RWPE1 (cell line): ENCODE measurements at regions not wholly inside any gene's neighbourhood (a gene's known extent, or its start where the extent isn't known, plus 50 kb on each side); places are given as distances from the start of the nearest gene placed in this dataset.

Experiments used
- CTCF ChIA-PET: fragments of 350-600 bp; sonication (Branson Sonifier 250); formaldehyde crosslinking; extraction: SDS; loops from one replicate; lab custom pipeline; 2021; lab: Yijun Ruan, JAX
- POLR2A ChIA-PET: fragments of 400-600 bp; formaldehyde crosslinking; extraction: SDS; loops from one replicate; lab custom pipeline; 2020; ENCODE audit warnings: antibody characterized with exemption; ENCODE audit not compliant: low non-redundant PET; lab: Yijun Ruan, JAX
- DNase-seq: peaks from one replicate; pipeline ENCODE4 v3.0.0; 2012; ENCODE audit warnings: low spot score
- H3K27ac ChIP-seq: fragments of 450-650 bp; 2 replicates; pipeline ENCODE4 v1.5.1; 2017
- CTCF ChIP-seq: fragments of 450-650 bp; conservative IDR thresholded peaks from 2 replicates; pipeline ENCODE4 v1.5.1; 2017; ENCODE audit warnings: low read depth, mild to moderate bottlenecking

GRCh38 chr11:122062763-122063162 is 53.3 kb downstream of the BLID start:
- POLR2A ChIA-PET, result no interaction called here
- no peak for DNase-seq
- H3K27ac ChIP-seq, result no peak overlapping the region
- TF ChIP-seq CTCF, result no peak
- CTCF ChIA-PET, result no interaction called here

DNA sequence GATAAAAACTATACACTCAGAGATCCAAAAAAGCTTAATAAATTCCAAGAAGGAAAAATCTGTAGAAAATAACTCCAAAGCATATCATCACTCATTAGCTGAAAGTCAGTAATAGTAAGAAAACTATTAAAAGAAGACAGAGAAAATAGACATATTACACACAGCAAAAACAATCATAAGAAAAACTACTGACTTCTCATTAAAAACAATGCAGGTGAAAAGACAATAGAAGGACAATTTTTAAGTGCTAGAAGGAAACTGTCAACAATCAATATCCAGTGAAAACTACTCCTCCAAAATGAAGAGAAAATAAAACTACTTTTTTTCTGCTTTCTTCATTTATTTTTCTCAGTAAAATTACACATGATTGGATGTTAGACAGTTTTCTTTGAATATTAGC is 56.5 kb downstream of the BLID start:
- H3K27ac ChIP-seq, result no peak overlapping the region
- no peak for TF ChIP-seq CTCF
- POLR2A ChIA-PET, result no interaction called here
- CTCF ChIA-PET, result no interaction called here
- DNase-seq, result no peak

DNA sequence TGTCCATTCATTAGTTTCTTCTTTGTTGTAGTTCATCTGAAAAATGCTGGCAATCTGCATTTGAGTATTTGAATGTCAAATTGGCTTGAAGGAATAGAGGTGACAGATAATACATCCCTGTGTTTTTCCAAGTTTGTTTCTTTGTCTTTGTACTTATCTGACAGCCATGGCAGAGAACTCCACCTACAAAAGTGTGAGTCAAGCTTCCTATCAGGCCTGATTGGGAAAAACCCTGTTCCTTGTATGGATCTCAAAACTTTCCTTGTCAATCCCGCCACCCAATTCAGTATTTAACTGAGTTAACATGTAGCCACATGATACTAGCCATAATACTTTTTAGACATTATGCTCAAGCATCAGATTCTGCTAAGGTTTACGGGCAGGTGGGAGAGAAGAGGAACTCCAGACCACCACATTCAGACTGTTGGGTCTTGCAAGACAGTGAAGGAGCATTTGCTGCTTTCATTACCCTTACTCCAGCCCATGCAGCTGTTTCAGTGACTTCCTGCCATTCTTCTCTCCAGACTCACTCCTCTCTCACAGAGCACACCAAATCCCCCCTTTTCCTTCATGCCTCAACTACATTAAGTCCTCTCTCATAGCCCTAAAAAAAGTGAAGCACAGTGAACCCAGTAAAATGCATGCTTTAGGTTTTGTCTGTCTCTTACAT is 65.9 kb downstream of the BLID start:
- TF ChIP-seq CTCF, result no peak
- POLR2A ChIA-PET, result no interaction called here
- CTCF ChIA-PET, result no interaction called here
- no peak for DNase-seq
- no peak overlapping the region for H3K27ac ChIP-seq

- CTCF ChIA-PET, result no interaction called here
- POLR2A ChIA-PET, result no interaction called here
Observed at GRCh38 chr11:122048401-122048800, 67.6 kb downstream of the BLID start.

DNA sequence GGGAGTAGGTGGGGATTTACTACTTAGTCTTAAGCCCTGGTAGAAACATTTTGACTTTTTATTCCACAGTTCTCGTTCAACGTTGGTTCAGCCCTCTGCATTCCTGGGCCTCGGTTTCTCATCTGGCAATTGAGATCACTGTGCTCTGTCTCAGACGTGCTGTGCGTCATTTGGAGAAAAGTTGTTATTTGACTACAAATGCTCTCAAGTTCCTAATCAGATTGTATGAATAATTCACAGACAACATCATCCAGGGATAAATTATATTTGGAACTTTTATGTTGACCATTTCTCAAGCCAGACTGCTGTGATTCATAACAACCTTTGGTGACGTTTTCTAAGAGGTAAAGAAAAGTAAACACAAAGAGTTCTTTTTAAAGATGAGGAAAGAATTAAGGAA is 69.2 kb downstream of the BLID start:
- H3K27ac ChIP-seq, result no peak overlapping the region
- CTCF ChIA-PET, result no interaction called here
- DNase-seq, result no peak

More at GRCh38 chr11:122048401-122048800, 67.6 kb downstream of the BLID start:
- no peak for TF ChIP-seq CTCF
- DNase-seq, result no peak
- H3K27ac ChIP-seq, result no peak overlapping the region

DNA sequence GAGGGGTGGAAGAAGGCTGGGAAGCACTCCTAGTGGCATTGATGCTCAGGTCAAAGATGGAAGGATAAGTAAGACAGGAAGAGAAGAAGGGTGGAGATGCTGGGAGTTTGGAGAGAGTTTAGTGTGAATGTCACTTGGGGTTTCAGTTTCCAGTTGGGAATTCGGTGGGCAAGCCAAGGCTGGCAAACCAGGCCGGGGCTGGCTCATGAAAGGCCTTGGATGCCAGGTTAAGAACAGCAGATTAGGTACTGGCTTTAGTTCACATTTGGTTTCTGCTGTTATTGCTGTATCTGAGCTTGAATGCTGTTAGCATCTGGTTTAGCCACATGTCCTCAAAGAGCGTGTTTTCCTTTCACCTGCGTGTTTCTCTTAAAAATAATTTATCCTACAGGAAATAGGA is 69.6 kb downstream of the BLID start:
- CTCF ChIA-PET, result no interaction called here
- POLR2A ChIA-PET, result no interaction called here
- DNase-seq, result no peak
- H3K27ac ChIP-seq, result peak overlapping the region; percentile 32; the same call in 1 of the 2 replicates
- TF ChIP-seq CTCF, result no peak

More for the DNA sequence above, 69.2 kb downstream of the BLID start:
- POLR2A ChIA-PET, result no interaction called here
- no peak for TF ChIP-seq CTCF
